OCI-LY1 (cell line): ENCODE measurements at regions not wholly inside any gene's neighbourhood (a gene's known extent, or its start where the extent isn't known, plus 50 kb on each side); places are given as distances from the start of the nearest gene placed in this dataset.

Source experiments
- EZH2 ChIP-seq: fragments of 200-600 bp; sonication (generic), shearing (Covaris generic); IDR thresholded peaks from 2 replicates; pipeline ENCODE4 v1.8.0; 2017; ENCODE audit warnings: borderline replicate concordance, mixed run types, mild to moderate bottlenecking, antibody characterized with exemption, low read length, moderate library complexity, mixed read lengths
- TF ChIP-seq, protein P1 (sequence below): fragments of 200-600 bp; sonication (generic), shearing (Covaris generic); IDR thresholded peaks from 2 replicates; pipeline ENCODE4 v1.5.1; 2017; ENCODE audit warnings: mild to moderate bottlenecking, antibody characterized with exemption, low read length, moderate library complexity, mixed read lengths

DNA sequence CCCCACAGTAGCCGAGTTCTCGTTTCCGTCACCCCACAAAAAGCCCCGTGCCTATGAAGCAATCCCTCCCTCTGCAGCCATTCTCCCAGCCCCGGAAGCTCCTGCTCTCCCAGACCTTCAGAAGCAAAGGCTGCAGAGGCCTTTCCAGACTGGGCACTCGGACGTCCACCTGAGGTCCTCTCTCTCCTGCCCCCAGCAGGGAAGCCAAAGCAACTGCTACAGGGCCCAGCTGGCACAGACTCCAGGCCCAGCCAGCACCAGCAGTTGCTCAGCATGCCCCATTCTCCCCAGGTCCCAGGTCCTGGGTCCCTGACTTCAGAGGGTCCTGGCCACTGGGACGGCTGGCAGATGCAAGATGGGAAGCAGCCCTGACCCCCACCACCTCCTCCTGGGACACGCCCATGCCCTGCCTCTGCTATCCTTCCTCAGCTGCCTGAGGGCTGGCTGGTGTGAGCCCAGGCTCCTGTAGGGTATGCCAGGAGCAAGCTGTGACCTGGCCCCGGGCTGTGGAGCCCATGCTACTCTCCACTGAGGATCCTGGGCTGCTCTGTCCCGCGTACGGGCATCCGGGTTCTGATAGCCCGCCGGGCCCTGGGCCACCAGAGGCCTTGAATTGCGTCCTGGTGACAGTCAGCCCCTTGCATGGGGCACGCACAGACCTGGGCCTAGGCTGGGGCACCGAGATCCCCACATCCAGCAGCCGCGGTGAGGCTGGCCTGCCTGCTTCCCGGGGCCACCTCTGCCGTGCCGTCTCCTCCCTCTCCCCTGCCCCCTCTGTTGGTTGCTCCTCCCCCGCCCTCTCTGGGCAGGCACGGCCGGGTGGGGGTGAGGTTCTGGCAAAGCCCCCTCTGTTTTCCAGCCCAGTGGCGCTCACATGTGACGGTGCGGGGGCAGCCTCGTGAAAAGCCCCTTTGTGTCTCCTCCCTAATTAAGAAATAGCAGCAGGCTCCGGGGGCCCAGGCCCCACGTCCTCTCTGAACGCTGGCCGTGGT lies 1310.3 kb downstream of the BRD1 start:
- TF ChIP-seq, protein P1, sequence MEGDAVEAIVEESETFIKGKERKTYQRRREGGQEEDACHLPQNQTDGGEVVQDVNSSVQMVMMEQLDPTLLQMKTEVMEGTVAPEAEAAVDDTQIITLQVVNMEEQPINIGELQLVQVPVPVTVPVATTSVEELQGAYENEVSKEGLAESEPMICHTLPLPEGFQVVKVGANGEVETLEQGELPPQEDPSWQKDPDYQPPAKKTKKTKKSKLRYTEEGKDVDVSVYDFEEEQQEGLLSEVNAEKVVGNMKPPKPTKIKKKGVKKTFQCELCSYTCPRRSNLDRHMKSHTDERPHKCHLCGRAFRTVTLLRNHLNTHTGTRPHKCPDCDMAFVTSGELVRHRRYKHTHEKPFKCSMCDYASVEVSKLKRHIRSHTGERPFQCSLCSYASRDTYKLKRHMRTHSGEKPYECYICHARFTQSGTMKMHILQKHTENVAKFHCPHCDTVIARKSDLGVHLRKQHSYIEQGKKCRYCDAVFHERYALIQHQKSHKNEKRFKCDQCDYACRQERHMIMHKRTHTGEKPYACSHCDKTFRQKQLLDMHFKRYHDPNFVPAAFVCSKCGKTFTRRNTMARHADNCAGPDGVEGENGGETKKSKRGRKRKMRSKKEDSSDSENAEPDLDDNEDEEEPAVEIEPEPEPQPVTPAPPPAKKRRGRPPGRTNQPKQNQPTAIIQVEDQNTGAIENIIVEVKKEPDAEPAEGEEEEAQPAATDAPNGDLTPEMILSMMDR = no peak
- no peak for TF ChIP-seq EZH2
